Bronchial epithelial cell (primary cell): ENCODE measurements at regions not wholly inside any gene's neighbourhood (a gene's known extent, or its start where the extent isn't known, plus 50 kb on each side); places are given as distances from the start of the nearest gene placed in this dataset.

Source experiments
- DNase-seq: peaks from one replicate; pipeline ENCODE4 v3.0.0-alpha.2; 2010; ENCODE audit warnings: low read depth
- FAIRE-seq: peaks from 2 replicates; lab custom pipeline; 2011; peaks lifted over from hg19 to GRCh38; lab: Jason Lieb, UNC
- H3K27me3 ChIP-seq: 2 replicates; pipeline ENCODE4 v1.5.1; 2011; ENCODE audit warnings: low read length; ENCODE audit not compliant: control insufficient read depth, insufficient read depth
- H3K36me3 ChIP-seq: 2 replicates; pipeline ENCODE4 v1.5.1; 2011; ENCODE audit warnings: low read length; ENCODE audit not compliant: control insufficient read depth, insufficient read depth
- H3K4me3 ChIP-seq: 2 replicates; pipeline ENCODE4 v1.5.1; 2011; ENCODE audit warnings: mild to moderate bottlenecking, low read depth, low read length, control low read depth
- CTCF ChIP-seq: IDR thresholded peaks from 2 replicates; pipeline ENCODE4 v1.5.1; 2011; ENCODE audit warnings: mild to moderate bottlenecking, moderate library complexity, low read length, control low read depth, inconsistent platforms; ENCODE audit not compliant: insufficient read depth, severe bottlenecking

- FAIRE-seq (no peak), DNase-seq (no peak)
- TF ChIP-seq CTCF, result no peak
- Histone ChIP-seq H3K36me3 (no peaks in the 10 kb centered on the region), H3K4me3 (no peak overlapping the region), H3K27me3 (no peaks in the 10 kb centered on the region)
These were observed 240.8 kb upstream of the PWP1 start for GRCh38 chr12:107444771-107445170.

- no peak for FAIRE-seq
- TF ChIP-seq CTCF, result no peak
- Histone ChIP-seq H3K4me3 (no peak overlapping the region), H3K36me3 (no peaks in the 10 kb centered on the region), H3K27me3 (no peaks in the 10 kb centered on the region)
- DNase-seq, result no peak
These were observed 239.1 kb upstream of the PWP1 start for GRCh38 chr12:107446476-107446875.

GRCh38 chr12:107447336-107447735, 238.3 kb upstream of the PWP1 start:
- no peak for TF ChIP-seq CTCF
- FAIRE-seq (peak; percentile 32), DNase-seq (peak; percentile 60)

DNA sequence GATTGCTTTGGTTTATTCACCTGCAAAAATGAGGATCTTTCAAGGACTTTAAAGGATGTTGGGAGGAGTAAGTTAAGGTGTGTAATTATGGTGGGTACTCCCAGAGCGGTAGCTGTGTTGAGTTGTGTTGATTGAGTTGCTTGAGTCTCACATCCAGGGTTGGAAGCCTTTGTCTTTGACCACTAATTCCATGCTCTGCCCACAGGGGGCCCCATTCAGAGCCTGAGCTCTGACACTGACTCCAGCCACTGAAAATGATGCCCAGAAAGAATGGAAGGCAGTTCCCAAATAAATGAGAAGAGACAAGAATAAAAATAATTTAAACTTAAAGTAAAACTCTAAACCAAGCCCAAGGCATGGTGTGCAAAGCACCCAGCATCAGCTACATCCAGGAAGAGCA, 237.4 kb upstream of the PWP1 start:
- DNase-seq (no peak), FAIRE-seq (no peak)
- TF ChIP-seq CTCF, result peak; percentile 45
- Histone ChIP-seq H3K36me3 (no peaks in the 10 kb centered on the region), H3K27me3 (no peaks in the 10 kb centered on the region), H3K4me3 (no peak overlapping the region)

More at GRCh38 chr12:107447336-107447735, 238.3 kb upstream of the PWP1 start:
- Histone ChIP-seq H3K4me3 (no peak overlapping the region), H3K36me3 (no peaks in the 10 kb centered on the region), H3K27me3 (no peaks in the 10 kb centered on the region)

DNA sequence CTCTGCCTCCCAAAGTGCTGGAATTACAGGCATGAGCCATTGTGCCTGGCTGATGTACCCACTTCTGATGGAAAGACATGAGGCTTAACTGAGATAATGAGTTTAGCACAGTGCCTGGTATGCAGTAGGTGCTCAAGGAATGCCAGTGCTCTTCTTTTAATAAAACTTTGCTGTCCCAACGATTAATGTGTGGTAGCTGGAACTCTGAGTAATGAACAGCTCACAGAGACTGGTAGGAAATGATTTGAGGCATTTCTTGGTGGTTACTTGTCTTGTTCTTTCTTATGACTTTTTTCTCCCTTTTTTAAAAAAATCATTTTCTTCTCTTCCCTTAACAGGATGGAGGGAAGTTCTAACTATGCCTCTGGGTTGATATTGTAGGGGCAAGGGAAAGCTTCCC, 235.7 kb upstream of the PWP1 start:
- no peaks in the 10 kb centered on the region for H3K36me3 ChIP-seq
- no peaks in the 10 kb centered on the region for H3K27me3 ChIP-seq
- no peak for FAIRE-seq
- H3K4me3 ChIP-seq, result no peak overlapping the region
- TF ChIP-seq CTCF, result no peak
- DNase-seq, result peak; percentile 41

- TF ChIP-seq CTCF, result no peak
- FAIRE-seq, result peak; percentile 62
- no peaks in the 10 kb centered on the region for H3K36me3 ChIP-seq
These were observed 235.1 kb upstream of the PWP1 start for GRCh38 chr12:107450541-107450940.

More at GRCh38 chr12:107450541-107450940, 235.1 kb upstream of the PWP1 start:
- Histone ChIP-seq H3K4me3 (no peak overlapping the region), H3K27me3 (no peaks in the 10 kb centered on the region)
- DNase-seq, result no peak
